Calu3 (cell line): ENCODE measurements at regions not wholly inside any gene's neighbourhood (a gene's known extent, or its start where the extent isn't known, plus 50 kb on each side); places are given as distances from the start of the nearest gene placed in this dataset.
"Not testable (repeated sequence)": the region's sequence is repeated elsewhere in the genome, so short reads cannot be mapped to it uniquely, and the experiment has no call there.

Source experiments
- BruUV-seq: library from RNA; stranded (reverse); fragments of 400-500 nt; replicated peaks from 2 replicates; lab custom pipeline; 2021; lab: Mats Ljungman, UMichigan
- CTCF ChIA-PET: fragments of 300-600 bp; sonication (Branson Sonifier 250); formaldehyde crosslinking; loops from one replicate; lab custom pipeline; 2022; ENCODE audit warnings: antibody characterized with exemption; lab: Charles Lee
- DNase-seq: peaks from one replicate; pipeline ENCODE4 v3.0.0; 2022
- H3K27ac Mint-ChIP-seq: one replicate; pipeline ENCODE4 v1.8.0; 2022; ENCODE audit warnings: mixed read lengths; ENCODE audit not compliant: unreplicated experiment
- H3K27me3 Mint-ChIP-seq: one replicate; pipeline ENCODE4 v1.8.0; 2022; ENCODE audit warnings: mixed read lengths; ENCODE audit not compliant: unreplicated experiment
- H3K36me3 Mint-ChIP-seq: one replicate; pipeline ENCODE4 v1.8.0; 2022; ENCODE audit warnings: mild to moderate bottlenecking, moderate library complexity, mixed read lengths; ENCODE audit not compliant: insufficient read depth, unreplicated experiment
- H3K4me1 Mint-ChIP-seq: one replicate; pipeline ENCODE4 v1.8.0; 2022; ENCODE audit warnings: mild to moderate bottlenecking, low read depth, mixed read lengths; ENCODE audit not compliant: unreplicated experiment
- H3K4me3 Mint-ChIP-seq: one replicate; pipeline ENCODE4 v1.8.0; 2022; ENCODE audit warnings: mild to moderate bottlenecking, low read depth, moderate library complexity, mixed read lengths; ENCODE audit not compliant: unreplicated experiment
- H3K9me3 Mint-ChIP-seq: one replicate; pipeline ENCODE4 v1.8.0; 2022; ENCODE audit warnings: low read depth, mixed read lengths; ENCODE audit not compliant: unreplicated experiment
- intact Hi-C: fragments of 100-400 bp; cut with micrococcal nuclease; formaldehyde crosslinking; loops from one replicate; pipeline ENCODE4 v1.10.0; 2022; ENCODE audit not compliant: unreplicated experiment
- TF ChIP-seq, protein P1 (sequence below): fragments of 200-600 bp; IDR thresholded peaks from one replicate; pipeline ENCODE4 v1.8.0; 2022; ENCODE audit warnings: antibody characterized with exemption; ENCODE audit not compliant: unreplicated experiment

DNA sequence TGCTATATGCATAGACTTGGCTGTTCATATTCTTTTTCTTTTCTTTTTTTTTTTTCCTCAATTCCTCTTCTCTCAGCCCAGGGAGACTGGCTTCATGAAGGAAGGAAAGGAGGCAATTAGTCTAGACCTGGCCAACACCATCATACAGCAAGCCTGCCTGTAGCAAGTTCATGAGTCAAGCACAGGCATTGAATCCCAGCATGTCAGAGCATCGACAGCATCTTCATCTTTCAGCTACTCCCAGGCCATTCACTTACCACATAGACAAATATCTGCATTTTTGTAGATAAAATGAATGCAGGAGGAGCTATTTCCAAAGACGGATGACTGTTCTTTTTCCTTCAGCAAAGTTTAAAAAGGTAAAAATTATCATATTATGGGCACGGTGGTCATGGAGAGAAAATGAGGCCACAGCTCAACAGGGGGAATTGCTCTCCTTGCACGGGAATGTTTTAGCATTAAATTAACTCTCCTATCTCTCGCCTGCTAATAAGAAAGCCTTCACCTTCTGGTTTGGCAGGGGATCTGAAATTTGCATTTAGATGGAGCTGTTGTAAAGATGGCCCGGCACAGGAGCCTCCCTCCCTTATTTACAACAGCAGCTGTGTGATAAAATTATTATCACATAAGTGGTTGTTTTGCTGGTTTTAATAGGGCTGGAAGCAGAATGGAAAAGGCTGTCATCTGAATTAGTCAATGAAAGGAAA, 626.5 kb upstream of the AUTS2 start:
- H3K27ac Mint-ChIP-seq = no peak overlapping the region
- DNase-seq = no peak
- no TSS peak for BruUV-seq
- TF ChIP-seq, protein P1, sequence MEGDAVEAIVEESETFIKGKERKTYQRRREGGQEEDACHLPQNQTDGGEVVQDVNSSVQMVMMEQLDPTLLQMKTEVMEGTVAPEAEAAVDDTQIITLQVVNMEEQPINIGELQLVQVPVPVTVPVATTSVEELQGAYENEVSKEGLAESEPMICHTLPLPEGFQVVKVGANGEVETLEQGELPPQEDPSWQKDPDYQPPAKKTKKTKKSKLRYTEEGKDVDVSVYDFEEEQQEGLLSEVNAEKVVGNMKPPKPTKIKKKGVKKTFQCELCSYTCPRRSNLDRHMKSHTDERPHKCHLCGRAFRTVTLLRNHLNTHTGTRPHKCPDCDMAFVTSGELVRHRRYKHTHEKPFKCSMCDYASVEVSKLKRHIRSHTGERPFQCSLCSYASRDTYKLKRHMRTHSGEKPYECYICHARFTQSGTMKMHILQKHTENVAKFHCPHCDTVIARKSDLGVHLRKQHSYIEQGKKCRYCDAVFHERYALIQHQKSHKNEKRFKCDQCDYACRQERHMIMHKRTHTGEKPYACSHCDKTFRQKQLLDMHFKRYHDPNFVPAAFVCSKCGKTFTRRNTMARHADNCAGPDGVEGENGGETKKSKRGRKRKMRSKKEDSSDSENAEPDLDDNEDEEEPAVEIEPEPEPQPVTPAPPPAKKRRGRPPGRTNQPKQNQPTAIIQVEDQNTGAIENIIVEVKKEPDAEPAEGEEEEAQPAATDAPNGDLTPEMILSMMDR = no peak
- H3K4me1 Mint-ChIP-seq = no peaks in the 10 kb centered on the region
- no peaks in the 10 kb centered on the region for H3K27me3 Mint-ChIP-seq
- no peak overlapping the region for H3K4me3 Mint-ChIP-seq
- no peaks in the 10 kb centered on the region for H3K36me3 Mint-ChIP-seq
- CTCF ChIA-PET = no interaction called here
- H3K9me3 Mint-ChIP-seq = peaks cover 6% of the 10 kb centered on the region
- intact Hi-C loops = no loop called here

GRCh38 chr7:68977385-68978055, 620.8 kb upstream of the AUTS2 start:
- Mint-ChIP-seq H3K9me3 (peaks cover 7% of the 10 kb centered on the region), H3K4me1 (no peaks in the 10 kb centered on the region), H3K4me3 (no peak overlapping the region), H3K27me3 (no peaks in the 10 kb centered on the region), H3K36me3 (no peaks in the 10 kb centered on the region), H3K27ac (no peak overlapping the region)
- CTCF ChIA-PET = no interaction called here
- intact Hi-C loops = no loop called here
- no peak for DNase-seq
- TF ChIP-seq, protein P1 = no peak
- no TSS peak for BruUV-seq

DNA sequence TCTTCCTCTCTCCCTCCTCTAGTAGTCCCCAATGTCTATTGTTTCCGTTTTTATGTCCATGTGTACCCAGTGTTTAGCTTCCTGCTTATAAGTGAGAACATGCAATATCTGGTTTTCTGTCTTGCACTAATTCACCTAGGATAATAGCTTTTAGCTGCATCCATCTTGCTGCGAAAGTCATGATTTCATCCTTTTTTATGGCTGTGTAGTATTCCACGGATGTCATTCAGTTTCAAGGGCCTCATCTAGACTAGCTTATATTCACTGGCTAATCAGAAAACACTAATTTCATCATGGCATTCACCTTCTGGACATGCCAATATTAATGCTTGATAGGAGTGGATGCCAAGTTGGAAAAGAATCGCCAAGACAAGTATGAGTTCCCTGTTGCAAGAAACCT, 619.6 kb upstream of the AUTS2 start:
- BruUV-seq = no TSS peak
- Mint-ChIP-seq H3K36me3 (no peaks in the 10 kb centered on the region), H3K4me1 (no peaks in the 10 kb centered on the region), H3K27me3 (no peaks in the 10 kb centered on the region), H3K9me3 (peaks cover 5% of the 10 kb centered on the region), H3K4me3 (no peak overlapping the region), H3K27ac (no peak overlapping the region)
- DNase-seq = no peak
- CTCF ChIA-PET = no interaction called here
- intact Hi-C loops = no loop called here
- TF ChIP-seq, protein P1 = no peak

DNA sequence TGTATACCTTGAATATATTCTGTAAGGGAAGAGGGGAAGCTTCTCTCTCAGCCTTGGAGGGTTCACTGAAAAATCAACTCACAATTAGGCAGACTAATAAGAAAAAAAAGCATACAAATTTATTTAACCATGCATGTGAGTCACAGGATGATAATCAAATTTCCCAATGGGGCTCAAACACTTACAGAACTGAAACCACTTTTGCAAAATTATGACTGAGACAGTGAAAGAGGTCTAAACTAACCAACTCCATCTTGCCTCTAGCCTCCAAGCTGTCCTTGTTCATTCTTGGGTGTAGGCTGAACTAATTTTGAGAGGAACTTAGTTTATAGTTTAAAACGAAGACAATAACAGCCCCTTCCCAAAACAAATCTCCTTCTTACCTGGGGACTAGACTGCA, 618.3 kb upstream of the AUTS2 start:
- Mint-ChIP-seq H3K27ac (no peak overlapping the region), H3K36me3 (no peaks in the 10 kb centered on the region), H3K4me3 (no peak overlapping the region), H3K9me3 (peaks cover 5% of the 10 kb centered on the region), H3K27me3 (no peaks in the 10 kb centered on the region), H3K4me1 (no peaks in the 10 kb centered on the region)
- CTCF ChIA-PET = no interaction called here
- intact Hi-C loops = no loop called here
- no TSS peak for BruUV-seq
- no peak for DNase-seq
- TF ChIP-seq, protein P1 = no peak

DNA sequence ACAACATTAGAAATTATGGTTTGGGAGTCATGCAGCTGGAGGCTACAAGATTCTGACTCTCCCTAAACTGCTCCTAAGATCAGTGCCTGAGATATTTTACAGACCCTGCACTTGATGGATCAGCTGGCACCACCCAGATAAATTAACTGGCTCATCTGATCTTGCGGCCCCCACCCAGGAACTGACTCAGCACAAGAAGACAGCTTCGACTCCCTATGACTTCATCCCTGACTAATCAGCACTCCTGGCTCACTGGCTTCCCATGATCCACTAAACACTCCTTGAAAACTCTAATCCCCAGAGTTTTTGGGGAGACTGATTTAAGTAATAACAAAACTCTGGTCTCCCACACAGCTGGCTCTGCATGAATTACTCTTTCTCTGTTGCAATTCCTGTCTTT, 617.8 kb upstream of the AUTS2 start:
- H3K36me3 Mint-ChIP-seq, DNase-seq, H3K27ac Mint-ChIP-seq, BruUV-seq, H3K4me3 Mint-ChIP-seq, H3K27me3 Mint-ChIP-seq, CTCF ChIA-PET, H3K4me1 Mint-ChIP-seq, H3K9me3 Mint-ChIP-seq, intact Hi-C loops: not testable (repeated sequence)
